Mammary epithelial cell (primary cell): ENCODE measurements at regions not wholly inside any gene's neighbourhood (a gene's known extent, or its start where the extent isn't known, plus 50 kb on each side); places are given as distances from the start of the nearest gene placed in this dataset.
"Not testable (repeated sequence)": the region's sequence is repeated elsewhere in the genome, so short reads cannot be mapped to it uniquely, and the experiment has no call there.

Experiments
- CTCF ChIP-seq, 2 donors: IDR thresholded peaks in 1 of 2; conservative IDR thresholded peaks in 1 of 2; 2 replicates each; pipeline ENCODE4 v1.5.1; 2011 to 2012; ENCODE audit warnings: inconsistent platforms in 2 of 2, low read length in 2 of 2, mild to moderate bottlenecking in 2 of 2, control low read depth in 1 of 2, low read depth in 1 of 2; ENCODE audit not compliant: insufficient read depth in 1 of 2; ENCODE audit errors: extremely low read depth in 1 of 2
- EZH2 ChIP-seq: IDR thresholded peaks from 2 replicates; pipeline ENCODE4 v1.6.1; 2012; ENCODE audit warnings: low read length, inconsistent platforms, borderline replicate concordance

- not testable (repeated sequence) for TF ChIP-seq CTCF (conservative IDR thresholded peaks at IDR 0.05 in 1 of 2, IDR thresholded peaks at IDR 0.05 in 1 of 2; ENCODE audit: extremely low read depth in 1 of 2, insufficient read depth in 1 of 2, low read depth in 1 of 2, low read length in 2 of 2); EZH2
These were observed 55.0 kb upstream of the DYNC1LI1 start for GRCh38 chr3:32625543-32626176.
